Upper lobe of right lung (tissue), 1 donor: ENCODE measurements at regions not wholly inside any gene's neighbourhood (a gene's known extent, or its start where the extent isn't known, plus 50 kb on each side); places are given as distances from the start of the nearest gene placed in this dataset.
"Not testable (repeated sequence)": the region's sequence is repeated elsewhere in the genome, so short reads cannot be mapped to it uniquely, and the experiment has no call there.

Source experiments
- ATAC-seq: fragments of 200-7000 bp; cut with Tn5 transposase; one replicate; pipeline ENCODE4 v1.9.1; 2020; ENCODE audit warnings: mild to moderate bottlenecking, moderate library complexity
- DNase-seq: peaks from one replicate; pipeline ENCODE4 v3.0.0-alpha.2; 2020
- H3K27ac ChIP-seq: fragments of 200-600 bp; one replicate; pipeline ENCODE4 v1.8.0; 2022
- H3K27me3 ChIP-seq: fragments of 200-600 bp; one replicate; pipeline ENCODE4 v1.8.0; 2022; ENCODE audit warnings: mild to moderate bottlenecking
- H3K36me3 ChIP-seq: fragments of 200-600 bp; one replicate; pipeline ENCODE4 v1.8.0; 2022
- H3K4me1 ChIP-seq: fragments of 200-600 bp; one replicate; pipeline ENCODE4 v1.8.0; 2022
- H3K4me3 ChIP-seq: fragments of 200-600 bp; one replicate; pipeline ENCODE4 v1.8.0; 2022; ENCODE audit warnings: mild to moderate bottlenecking
- H3K9me3 ChIP-seq: fragments of 200-600 bp; one replicate; pipeline ENCODE4 v1.8.0; 2022
- intact Hi-C: fragments of 100-400 bp; cut with DNase I; formaldehyde crosslinking; loops from one replicate; pipeline ENCODE4 v1.11.0; 2022
- TF ChIP-seq, protein P1 (sequence below): fragments of 200-600 bp; IDR thresholded peaks from one replicate; pipeline ENCODE4 v1.8.0; 2022; ENCODE audit warnings: antibody characterized with exemption
- donor health status: DM: no; HTN: yes; CAD: no; lungs with severe emphysema.

DNA sequence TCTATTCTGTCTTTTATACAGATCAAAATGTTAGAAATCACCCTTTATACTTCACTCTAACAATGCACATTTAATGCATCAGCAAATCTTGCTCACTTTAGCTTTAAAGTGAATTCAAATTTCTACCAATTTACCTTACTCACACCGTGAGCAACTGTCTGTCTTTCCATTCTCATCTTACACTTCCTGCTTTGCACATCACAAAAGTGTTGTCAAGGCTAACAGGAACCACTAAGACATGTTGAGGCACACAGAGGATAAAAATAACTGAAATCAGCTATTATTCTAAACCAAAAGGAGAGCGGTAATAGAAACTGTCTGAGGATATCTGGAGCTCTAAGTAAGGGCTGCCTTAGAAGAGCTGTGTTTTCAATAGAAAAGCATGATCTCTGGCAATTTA lies 519.9 kb downstream of the ZBBX start:
- no peak for DNase-seq
- TF ChIP-seq, protein P1, sequence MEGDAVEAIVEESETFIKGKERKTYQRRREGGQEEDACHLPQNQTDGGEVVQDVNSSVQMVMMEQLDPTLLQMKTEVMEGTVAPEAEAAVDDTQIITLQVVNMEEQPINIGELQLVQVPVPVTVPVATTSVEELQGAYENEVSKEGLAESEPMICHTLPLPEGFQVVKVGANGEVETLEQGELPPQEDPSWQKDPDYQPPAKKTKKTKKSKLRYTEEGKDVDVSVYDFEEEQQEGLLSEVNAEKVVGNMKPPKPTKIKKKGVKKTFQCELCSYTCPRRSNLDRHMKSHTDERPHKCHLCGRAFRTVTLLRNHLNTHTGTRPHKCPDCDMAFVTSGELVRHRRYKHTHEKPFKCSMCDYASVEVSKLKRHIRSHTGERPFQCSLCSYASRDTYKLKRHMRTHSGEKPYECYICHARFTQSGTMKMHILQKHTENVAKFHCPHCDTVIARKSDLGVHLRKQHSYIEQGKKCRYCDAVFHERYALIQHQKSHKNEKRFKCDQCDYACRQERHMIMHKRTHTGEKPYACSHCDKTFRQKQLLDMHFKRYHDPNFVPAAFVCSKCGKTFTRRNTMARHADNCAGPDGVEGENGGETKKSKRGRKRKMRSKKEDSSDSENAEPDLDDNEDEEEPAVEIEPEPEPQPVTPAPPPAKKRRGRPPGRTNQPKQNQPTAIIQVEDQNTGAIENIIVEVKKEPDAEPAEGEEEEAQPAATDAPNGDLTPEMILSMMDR, result no peak
- no peaks in the 10 kb centered on the region for H3K4me1 ChIP-seq
- no peak overlapping the region for H3K4me3 ChIP-seq
- H3K9me3 ChIP-seq, result no peaks in the 10 kb centered on the region
- intact Hi-C loops, result no loop called here
- no peak overlapping the region for H3K27ac ChIP-seq
- no peaks in the 10 kb centered on the region for H3K36me3 ChIP-seq
- H3K27me3 ChIP-seq, result no peaks in the 10 kb centered on the region
- ATAC-seq, result no peak

DNA sequence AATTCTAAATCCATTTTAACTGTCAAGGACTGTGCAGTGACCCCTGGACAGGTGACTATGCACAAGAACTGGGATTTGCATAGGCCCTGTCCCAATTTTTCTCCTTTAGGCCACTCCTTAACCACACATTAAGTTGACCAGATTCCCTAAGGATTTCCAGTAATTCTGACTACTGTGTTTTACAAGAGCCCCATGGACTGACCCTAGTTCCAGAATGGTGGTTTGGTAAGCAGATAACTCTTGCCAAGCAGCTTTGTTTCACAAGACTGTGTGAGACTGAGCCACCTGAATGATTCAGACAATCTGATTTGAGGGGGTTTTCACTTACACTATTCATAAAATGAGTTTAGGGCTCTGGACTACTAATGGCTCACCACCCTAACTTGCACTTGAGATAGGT lies 535.8 kb downstream of the ZBBX start:
- H3K4me1 ChIP-seq, result no peaks in the 10 kb centered on the region
- H3K4me3 ChIP-seq, result no peak overlapping the region
- TF ChIP-seq, protein P1, result no peak
- DNase-seq (no peak), ATAC-seq (no peak)
- no peak overlapping the region for H3K27ac ChIP-seq
- intact Hi-C loops, result no loop called here
- H3K9me3 ChIP-seq, result no peaks in the 10 kb centered on the region
- no peaks in the 10 kb centered on the region for H3K27me3 ChIP-seq
- no peaks in the 10 kb centered on the region for H3K36me3 ChIP-seq

DNA sequence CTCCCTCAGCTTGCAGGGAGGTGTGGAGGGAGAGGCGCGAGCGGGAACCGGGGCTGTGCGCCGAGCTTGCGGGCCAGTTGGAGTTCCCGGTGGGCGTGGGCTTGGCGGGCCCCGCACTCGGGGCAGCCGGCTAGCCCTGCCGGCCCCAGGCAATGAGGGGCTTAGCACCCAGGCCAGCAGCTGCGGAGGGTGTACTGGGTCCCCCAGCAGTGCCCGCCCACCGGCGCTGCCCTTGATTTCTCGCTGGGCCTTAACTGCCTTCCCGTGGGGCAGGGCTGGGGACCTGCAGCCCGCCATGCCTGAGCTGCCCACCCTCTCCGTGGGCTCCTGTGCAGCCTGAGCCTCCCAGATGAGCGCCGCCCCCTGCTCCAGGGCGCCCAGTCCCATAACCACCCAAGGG lies 537.3 kb downstream of the ZBBX start:
- intact Hi-C loops, H3K4me3 ChIP-seq, H3K9me3 ChIP-seq, H3K36me3 ChIP-seq, DNase-seq, ATAC-seq, H3K27ac ChIP-seq, H3K4me1 ChIP-seq, H3K27me3 ChIP-seq: not testable (repeated sequence)

DNA sequence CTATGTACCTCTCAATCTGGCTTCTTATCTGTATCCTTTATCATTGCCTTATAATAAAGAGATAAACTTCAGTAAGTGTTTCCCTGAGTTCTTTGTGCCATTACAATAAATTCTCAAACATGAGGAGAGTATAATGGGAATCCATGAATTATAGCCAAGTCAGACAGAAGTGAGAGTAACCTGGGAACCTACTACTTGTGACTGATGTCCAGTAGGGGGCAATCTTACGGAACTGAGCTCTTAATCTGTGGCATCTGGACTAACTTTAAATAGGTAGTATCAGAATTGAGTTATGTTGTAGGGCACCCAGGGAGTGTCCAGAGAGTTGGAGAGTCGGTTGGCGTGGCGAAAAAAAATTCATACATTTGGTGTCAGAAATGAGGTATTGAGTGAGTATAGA lies 542.6 kb downstream of the ZBBX start:
- intact Hi-C loops, result no loop called here
- Histone ChIP-seq H3K27me3 (no peaks in the 10 kb centered on the region), H3K4me1 (no peaks in the 10 kb centered on the region), H3K4me3 (no peak overlapping the region), H3K36me3 (no peaks in the 10 kb centered on the region), H3K9me3 (no peaks in the 10 kb centered on the region), H3K27ac (no peak overlapping the region)
- TF ChIP-seq, protein P1, result peak; percentile 23
- no peak for ATAC-seq
- no peak for DNase-seq

DNA sequence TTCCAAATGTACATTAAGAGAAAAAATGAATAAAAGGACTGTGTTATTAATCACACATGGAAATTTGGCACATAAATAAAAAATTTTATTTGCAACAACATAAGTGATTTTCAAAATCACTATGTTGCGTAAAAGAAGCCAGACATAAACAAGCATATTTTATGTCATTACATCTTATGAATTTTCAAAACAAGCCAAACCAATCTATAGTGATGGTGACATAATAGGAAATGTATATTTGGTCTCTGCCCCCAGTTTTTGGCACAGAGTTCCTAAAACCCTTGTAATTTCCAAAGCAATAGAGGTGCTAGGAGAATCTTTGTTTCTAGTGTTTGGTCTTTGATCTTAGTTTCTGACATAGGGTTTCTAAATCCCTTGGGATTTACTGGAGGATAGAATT lies 543.3 kb downstream of the ZBBX start:
- H3K4me3 ChIP-seq, result no peak overlapping the region
- intact Hi-C loops, result no loop called here

DNA sequence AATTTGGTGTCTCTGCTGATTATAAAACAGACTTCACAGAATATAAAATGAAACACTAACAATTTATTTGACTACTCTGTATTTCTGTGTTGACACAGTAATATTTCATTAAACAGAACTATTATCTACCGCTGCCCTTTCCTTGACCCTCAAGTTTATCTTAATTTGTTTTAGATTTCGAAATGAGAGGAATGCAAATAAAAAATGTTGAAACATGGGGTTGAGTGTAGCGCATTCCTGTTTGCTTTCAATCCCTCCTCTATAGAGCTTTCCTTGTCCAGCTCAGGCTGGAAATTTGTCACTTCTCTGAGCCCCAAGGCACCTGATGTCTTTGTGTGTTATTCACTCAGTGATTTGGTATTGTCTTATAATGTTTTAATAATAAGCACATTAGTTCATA lies 550.2 kb downstream of the ZBBX start:
- H3K9me3 ChIP-seq, result no peaks in the 10 kb centered on the region
- ATAC-seq (peak; percentile 93), DNase-seq (no peak)
- TF ChIP-seq, protein P1, result no peak
- no peaks in the 10 kb centered on the region for H3K4me1 ChIP-seq
- intact Hi-C loops, result no loop called here
- H3K27ac ChIP-seq, result no peak overlapping the region
- H3K27me3 ChIP-seq, result no peaks in the 10 kb centered on the region
- H3K36me3 ChIP-seq, result no peaks in the 10 kb centered on the region
- no peak overlapping the region for H3K4me3 ChIP-seq

More for the DNA sequence above, 543.3 kb downstream of the ZBBX start:
- DNase-seq (no peak), ATAC-seq (no peak)
- no peak overlapping the region for H3K27ac ChIP-seq
- TF ChIP-seq, protein P1, result no peak
- no peaks in the 10 kb centered on the region for H3K4me1 ChIP-seq
- H3K36me3 ChIP-seq, result no peaks in the 10 kb centered on the region
- no peaks in the 10 kb centered on the region for H3K27me3 ChIP-seq
- no peaks in the 10 kb centered on the region for H3K9me3 ChIP-seq
